ENCODE measurements at regions not wholly inside any gene's neighbourhood (a gene's known extent, or its start where the extent isn't known, plus 50 kb on each side); places are given as distances from the start of the nearest gene placed in this dataset.

- Mint-ChIP-seq H3K27me3 (no peaks in the 10 kb centered on the region), H3K36me3 (ENCODE audit: low read depth) (no peaks in the 10 kb centered on the region), H3K4me3 (no peak overlapping the region), H3K9me3 (ENCODE audit: low read depth) (peaks cover 5% of the 10 kb centered on the region), H3K27ac (no peak overlapping the region), H3K4me1 (peaks cover 19% of the 10 kb centered on the region)
- DNase-seq (no peak), ATAC-seq (no peak)
- intact Hi-C loops (cut with DNase I, micrococcal nuclease): no loop called here
- ChIA-PET POLR2A (no interaction called here), CTCF (interaction anchor here (0.6 to 1.8 kb wide), 2 partner anchors 18 to 34 kb away, joined by 3 read pairs; no protein-coding TSS in a partner anchor)
Observed at GRCh38 chr20:23932256-23932655, 52.7 kb upstream of the CST5 start.

Data from activated CD4-positive, alpha-beta T cell treated with anti-CD3 and anti-CD28 coated beads for 36 hours (primary cell).